HepG2 (cell line): ENCODE measurements at regions not wholly inside any gene's neighbourhood (a gene's known extent, or its start where the extent isn't known, plus 50 kb on each side); places are given as distances from the start of the nearest gene placed in this dataset.

ENCODE experiments used
- ATAC-seq: fragments of 200-7000 bp; cut with Tn5 transposase; 3 replicates; pipeline ENCODE4 v1.9.1; 2020; ENCODE audit warnings: mild to moderate bottlenecking, moderate library complexity
- BruUV-seq: library from RNA; stranded (reverse); fragments of 400-500 nt; replicated peaks from 2 replicates; lab custom pipeline; 2021; lab: Mats Ljungman, UMichigan
- CTCF ChIA-PET: fragments of 300-600 bp; formaldehyde crosslinking; extraction: SDS; loops from one replicate; lab custom pipeline; 2021; ENCODE audit warnings: low total read pairs, inconsistent platforms, low intra/inter-chr PET ratio; lab: Yijun Ruan, JAX
- POLR2A ChIA-PET: fragments of 350-600 bp; sonication (Branson Sonifier 250); formaldehyde crosslinking; loops from one replicate; lab custom pipeline; 2020; ENCODE audit warnings: antibody characterized with exemption, inconsistent platforms; lab: Yijun Ruan, JAX
- DNase-seq: peaks from one replicate; pipeline ENCODE4 v3.0.0-alpha.2; 2015; ENCODE audit warnings: low spot score
- FAIRE-seq: peaks from 3 replicates; lab custom pipeline; 2011; peaks lifted over from hg19 to GRCh38; lab: Jason Lieb, UNC
- H2AFZ ChIP-seq: one replicate; pipeline ENCODE4 v1.6.1; 2011; ENCODE audit warnings: low read length, inconsistent platforms
- H3K27ac ChIP-seq: fragments of 300-600 bp; 3 replicates; pipeline ENCODE4 v1.8.0; 2011; ENCODE audit warnings: mixed run types, mild to moderate bottlenecking, mixed read lengths, low read length, inconsistent platforms; ENCODE audit not compliant: insufficient read depth; ENCODE audit errors: extremely low read length
- H3K27me3 ChIP-seq, 2 experiments: fragments of 200-600 bp in 1 of 2; 2 replicates in 1 of 2; 3 replicates in 1 of 2; pipeline versions ENCODE4 v1.6.0 to v1.8.0; 2011; ENCODE audit warnings: low read length in 2 of 2, mild to moderate bottlenecking in 2 of 2, moderate library complexity in 2 of 2, inconsistent platforms in 1 of 2; ENCODE audit not compliant: insufficient read depth in 2 of 2, control insufficient read depth in 1 of 2
- H3K36me3 ChIP-seq, 2 experiments: fragments of 200-600 bp in 1 of 2; replicated peaks in 1 of 2; 2 replicates in 1 of 2; 3 replicates in 1 of 2; pipeline versions ENCODE4 v1.5.1 to v1.8.0; 2011; ENCODE audit warnings: low read length in 2 of 2, inconsistent platforms in 1 of 2; ENCODE audit not compliant: insufficient read depth in 2 of 2, control insufficient read depth in 1 of 2
- H3K4me1 ChIP-seq: 2 replicates; pipeline ENCODE4 v1.5.1; 2012; ENCODE audit warnings: low read length, inconsistent platforms; ENCODE audit not compliant: insufficient read depth
- H3K4me2 ChIP-seq: 2 replicates; pipeline ENCODE4 v1.6.0; 2011; ENCODE audit warnings: low read depth, low read length, inconsistent platforms
- H3K4me3 ChIP-seq, 3 experiments: fragments of 200-600 bp in 1 of 3; sonication (generic), shearing (Covaris generic) in 1 of 3; replicated peaks in 1 of 3; 2 replicates each; pipeline ENCODE4 v1.5.1; 2011 to 2016; ENCODE audit warnings: low read length in 3 of 3, inconsistent platforms in 2 of 3, low read depth in 2 of 3, mild to moderate bottlenecking in 2 of 3, control low read depth in 1 of 3, mixed read lengths in 1 of 3; ENCODE audit not compliant: insufficient read depth in 1 of 3
- H3K79me2 ChIP-seq: one replicate; pipeline ENCODE4 v1.6.1; 2011; ENCODE audit warnings: low read length, inconsistent platforms; ENCODE audit not compliant: insufficient read depth
- H3K9ac ChIP-seq: 2 replicates; pipeline ENCODE4 v1.6.0; 2011; ENCODE audit warnings: mild to moderate bottlenecking, low read depth, low read length, inconsistent platforms; ENCODE audit not compliant: insufficient read depth
- H3K9me3 ChIP-seq: 2 replicates; pipeline ENCODE4 v1.5.1; 2012; ENCODE audit warnings: mild to moderate bottlenecking, low read length
- H4K20me1 ChIP-seq: 2 replicates; pipeline ENCODE4 v1.6.0; 2011; ENCODE audit warnings: inconsistent platforms, mild to moderate bottlenecking, low read length, moderate library complexity; ENCODE audit not compliant: insufficient read depth
- ASH2L ChIP-seq: fragments of 300-600, 200-600 bp; sonication (generic); IDR thresholded peaks from 2 replicates; pipeline ENCODE4 v1.7.0; 2017; ENCODE audit warnings: low read depth, mild to moderate bottlenecking, moderate library complexity, mixed read lengths, low read length; ENCODE audit not compliant: insufficient read length
- FOXA1 ChIP-seq, 2 experiments: fragments of 450-650 bp in 1 of 2; sonication (generic) in 1 of 2; formaldehyde crosslinking in 1 of 2; IDR thresholded peaks; 2 replicates each; pipeline versions ENCODE4 v1.4.0 to v1.6.1; 2016 to 2020; ENCODE audit warnings: missing genetic modification reagents in 1 of 2
- FOXP1 ChIP-seq, 2 experiments: fragments of 450-650 bp in 1 of 2; IDR thresholded peaks; 2 replicates each; pipeline ENCODE4 v1.6.1; 2017 to 2018; ENCODE audit warnings: antibody characterized with exemption in 1 of 2
- HNF4A ChIP-seq: sonication (generic); formaldehyde crosslinking; IDR thresholded peaks from 2 replicates; pipeline ENCODE4 v1.4.0; 2020; ENCODE audit warnings: missing genetic modification reagents
- MTA3 ChIP-seq: sonication (generic); formaldehyde crosslinking; IDR thresholded peaks from 2 replicates; pipeline ENCODE4 v1.4.0; 2020; ENCODE audit warnings: missing genetic modification reagents
- PAXIP1 ChIP-seq: sonication (generic); formaldehyde crosslinking; conservative IDR thresholded peaks from 2 replicates; pipeline ENCODE4 v1.4.0; 2020; ENCODE audit warnings: mild to moderate bottlenecking, missing genetic modification reagents, moderate library complexity
- PREB ChIP-seq: sonication (generic); formaldehyde crosslinking; IDR thresholded peaks from 2 replicates; pipeline ENCODE4 v1.4.0; 2020; ENCODE audit warnings: missing genetic modification reagents
- SMARCE1 ChIP-seq: fragments of 450-650 bp; IDR thresholded peaks from 2 replicates; pipeline ENCODE4 v1.6.1; 2017; ENCODE audit warnings: borderline replicate concordance
- SNAPC2 ChIP-seq: sonication (generic); formaldehyde crosslinking; IDR thresholded peaks from 2 replicates; pipeline ENCODE4 v1.8.1; 2022; ENCODE audit warnings: mild to moderate bottlenecking, missing genetic modification reagents
- THAP11 ChIP-seq: IDR thresholded peaks from 2 replicates; pipeline ENCODE4 v1.6.1; 2016; ENCODE audit warnings: missing biosample characterization, missing genetic modification reagents
- ZBTB44 ChIP-seq: sonication (generic); formaldehyde crosslinking; IDR thresholded peaks from 2 replicates; pipeline ENCODE4 v1.4.0; 2020; ENCODE audit warnings: missing genetic modification reagents
- ZNF225 ChIP-seq: sonication (generic); formaldehyde crosslinking; IDR thresholded peaks from 2 replicates; pipeline ENCODE4 v1.4.0; 2020; ENCODE audit warnings: mild to moderate bottlenecking, missing genetic modification reagents
- ZNF232 ChIP-seq: sonication (generic); formaldehyde crosslinking; IDR thresholded peaks from 2 replicates; pipeline ENCODE4 v1.4.0; 2020; ENCODE audit warnings: missing genetic modification reagents, borderline replicate concordance
- ZNF451 ChIP-seq: sonication (generic); formaldehyde crosslinking; IDR thresholded peaks from 2 replicates; pipeline ENCODE4 v1.5.0; 2020; ENCODE audit warnings: mild to moderate bottlenecking, missing genetic modification reagents
- WGBS: methylation state at CpG from one replicate; pipeline ENCODE4 v1.1.6; 2017; ENCODE audit warnings: low lambda C conversion rate; 5-methylcytosine and 5-hydroxymethylcytosine counted together
- in situ Hi-C: cut with HindIII; loops from 2 replicates; pipeline ENCODE4 v1.10.0; 2017; ENCODE audit warnings: low pct_unique_long_range_greater_than_20kb; ENCODE audit not compliant: extremely low pct_ligation_motif_present
- intact Hi-C: fragments of 100-400 bp; cut with micrococcal nuclease; formaldehyde crosslinking; loops from one replicate; pipeline ENCODE4 v1.10.0; 2022; ENCODE audit not compliant: unreplicated experiment
- TF ChIP-seq, protein P1 (sequence below): IDR thresholded peaks from 2 replicates; pipeline ENCODE4 v1.6.1; 2016; ENCODE audit warnings: missing compliant biosample characterization, missing genetic modification reagents, borderline replicate concordance

DNA sequence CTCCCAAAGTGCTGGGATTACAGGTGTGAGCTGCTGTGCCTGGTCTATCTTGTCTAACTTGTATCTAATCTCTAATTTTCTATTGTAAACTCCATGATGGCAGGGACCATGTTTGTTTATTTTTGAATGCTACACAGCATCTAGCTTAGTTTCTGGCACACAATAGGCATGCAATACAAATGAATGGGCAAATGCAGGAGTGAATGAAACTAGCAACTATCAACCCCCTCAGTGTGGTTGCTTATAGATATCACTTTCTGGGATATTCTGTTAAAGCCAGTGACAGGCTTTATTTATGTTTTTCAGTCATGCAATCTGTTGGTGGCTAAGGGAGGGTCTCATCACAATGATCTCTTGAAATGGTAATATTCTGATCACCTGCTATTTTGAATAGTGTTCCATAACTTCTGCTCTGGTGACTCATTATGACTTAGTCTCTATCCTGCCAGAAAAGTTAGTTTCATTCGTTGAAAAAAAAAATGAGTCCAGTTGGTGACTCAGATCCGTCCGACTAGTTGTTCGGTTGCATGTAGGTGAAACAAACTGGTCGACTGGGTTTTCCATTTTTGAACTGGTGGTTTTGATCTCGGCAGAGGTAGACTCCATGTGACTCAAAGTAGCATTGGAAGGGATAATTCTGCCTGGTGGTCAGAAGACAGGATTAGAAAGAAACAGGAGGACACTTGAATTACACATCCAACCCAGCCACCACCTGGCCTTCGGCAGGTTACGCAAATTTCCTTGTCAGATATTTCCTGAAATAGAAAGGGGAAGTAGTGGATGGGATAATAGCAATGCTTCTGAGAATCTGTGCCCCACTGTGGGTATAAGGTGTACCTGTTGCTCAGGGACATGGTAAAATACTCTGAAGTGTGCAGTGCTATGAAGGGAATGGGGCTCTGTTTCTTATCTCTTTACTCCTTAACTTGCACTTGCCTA, 76.8 kb downstream of the GATA3 start (continued):
- TF ChIP-seq ASH2L, result no peak
- TF ChIP-seq FOXP1 (IDR thresholded peaks at IDR 0.05), result no peak
- no peak for TF ChIP-seq FOXP1 (CRISPR knock-in tag; IDR thresholded peaks at IDR 0.05)

GRCh38 chr10:8133146-8133545, 78.7 kb downstream of the GATA3 start:
- 13% methylated on average over 8 of the region's 8 CpGs for WGBS
- Histone ChIP-seq H3K79me2 (no peaks in the 10 kb centered on the region), H3K9ac (no peak overlapping the region), H4K20me1 (no peaks in the 10 kb centered on the region), H2AFZ (no peak overlapping the region), H3K9me3 (no peaks in the 10 kb centered on the region), H3K27me3 (peaks cover 0 to 21% of the 10 kb centered on the region in 2 experiments; a peak in 4 of 5 replicates), H3K4me3 (no peak overlapping the region), H3K4me2 (no peak overlapping the region), H3K4me1 (no peaks in the 10 kb centered on the region), H3K27ac (no peak overlapping the region), H3K36me3 (no peaks in the 10 kb centered on the region)
- ChIA-PET POLR2A (no interaction called here), CTCF (no interaction called here)
- FAIRE-seq (no peak), ATAC-seq (no peak), DNase-seq (no peak)
- no TSS peak for BruUV-seq
- in situ Hi-C loops (no loop called here), intact Hi-C loops (no loop called here)
- TF ChIP-seq ZBTB44, result no peak
- no peak for TF ChIP-seq THAP11 (CRISPR knock-in tag)
- no peak for TF ChIP-seq HNF4A (CRISPR knock-in tag)
- TF ChIP-seq PAXIP1, result no peak
- no peak for TF ChIP-seq PREB (CRISPR knock-in tag)
- no peak for TF ChIP-seq ZNF451
- no peak for TF ChIP-seq SNAPC2 (CRISPR knock-in tag)
- TF ChIP-seq ZNF225, result no peak
- TF ChIP-seq, protein P1, sequence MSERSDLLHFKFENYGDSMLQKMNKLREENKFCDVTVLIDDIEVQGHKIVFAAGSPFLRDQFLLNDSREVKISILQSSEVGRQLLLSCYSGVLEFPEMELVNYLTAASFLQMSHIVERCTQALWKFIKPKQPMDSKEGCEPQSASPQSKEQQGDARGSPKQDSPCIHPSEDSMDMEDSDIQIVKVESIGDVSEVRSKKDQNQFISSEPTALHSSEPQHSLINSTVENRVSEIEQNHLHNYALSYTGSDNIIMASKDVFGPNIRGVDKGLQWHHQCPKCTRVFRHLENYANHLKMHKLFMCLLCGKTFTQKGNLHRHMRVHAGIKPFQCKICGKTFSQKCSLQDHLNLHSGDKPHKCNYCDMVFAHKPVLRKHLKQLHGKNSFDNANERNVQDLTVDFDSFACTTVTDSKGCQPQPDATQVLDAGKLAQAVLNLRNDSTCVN, result no peak
- TF ChIP-seq SMARCE1, result no peak
- no peak for TF ChIP-seq MTA3 (CRISPR knock-in tag)
- TF ChIP-seq FOXA1 (IDR thresholded peaks at IDR 0.05), result no peak
- no peak for TF ChIP-seq FOXA1 (CRISPR knock-in tag; IDR thresholded peaks at IDR 0.05)
- no peak for TF ChIP-seq ZNF232 (CRISPR knock-in tag)
